NT2/D1 (cell line): ENCODE measurements at regions not wholly inside any gene's neighbourhood (a gene's known extent, or its start where the extent isn't known, plus 50 kb on each side); places are given as distances from the start of the nearest gene placed in this dataset.

Experiments used
- SUZ12 ChIP-seq: IDR thresholded peaks from 2 replicates; pipeline ENCODE4 v1.6.1; 2011; ENCODE audit not compliant: insufficient read length, insufficient read depth; ENCODE audit errors: extremely low read depth
- YY1 ChIP-seq: IDR thresholded peaks from 2 replicates; pipeline ENCODE4 v1.6.1; 2011; ENCODE audit not compliant: insufficient read length, insufficient read depth
- ZNF274 ChIP-seq: IDR thresholded peaks from 2 replicates; pipeline ENCODE4 v1.6.1; 2011; ENCODE audit warnings: mild to moderate bottlenecking, low read depth, low read length

DNA sequence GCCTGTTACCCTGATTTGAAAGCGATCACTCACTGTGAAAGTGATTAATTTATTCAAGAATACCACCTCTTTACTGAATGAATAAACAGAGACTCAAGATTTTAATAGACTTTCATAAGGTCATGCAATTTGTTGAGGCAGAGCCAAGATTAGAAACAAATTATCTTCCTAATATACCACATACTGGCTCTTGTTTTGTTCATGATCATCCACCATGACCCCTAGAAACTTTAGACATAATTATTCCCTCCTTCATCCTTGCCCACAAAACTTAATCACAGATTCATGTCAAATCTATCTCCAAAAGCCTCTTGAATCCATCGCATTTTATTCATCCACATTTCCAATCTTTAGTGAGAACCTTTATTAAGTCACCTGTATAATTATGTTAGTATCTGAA is 152.3 kb downstream of the ATXN7L3B start:
- no peak for TF ChIP-seq YY1
- TF ChIP-seq ZNF274 = no peak
- no peak for TF ChIP-seq SUZ12
